GM19467 (cell line): ENCODE measurements at regions not wholly inside any gene's neighbourhood (a gene's known extent, or its start where the extent isn't known, plus 50 kb on each side); places are given as distances from the start of the nearest gene placed in this dataset.
"Not testable (repeated sequence)": the region's sequence is repeated elsewhere in the genome, so short reads cannot be mapped to it uniquely, and the experiment has no call there.

Experiments used
- ATAC-seq: cut with Tn5 transposase; IDR thresholded peaks from one replicate; pipeline ENCODE4 v1.9.1; 2021; ENCODE audit warnings: mild to moderate bottlenecking, moderate library complexity; ENCODE audit not compliant: unreplicated experiment

GRCh38 chr3:25895031-25895430 lies 105.1 kb downstream of the OXSM start:
- ATAC-seq = no peak

GRCh38 chr3:25895443-25895842 lies 105.6 kb downstream of the OXSM start:
- no peak for ATAC-seq

- peak; percentile 68 for ATAC-seq
Observed at GRCh38 chr3:25897019-25897418, 107.1 kb downstream of the OXSM start.

GRCh38 chr3:25899352-25900101 lies 109.6 kb downstream of the OXSM start:
- ATAC-seq = no peak

- ATAC-seq = no peak
Observed at GRCh38 chr3:25900161-25900560, 110.3 kb downstream of the OXSM start.

- no peak for ATAC-seq
Observed at GRCh38 chr3:25901796-25902195, 111.9 kb downstream of the OXSM start.

- ATAC-seq = no peak
Observed at GRCh38 chr3:25902586-25902985, 112.7 kb downstream of the OXSM start.

- ATAC-seq = no peak
Observed at GRCh38 chr3:25903371-25904129, 113.7 kb downstream of the OXSM start.

GRCh38 chr3:25904206-25904605 lies 114.3 kb downstream of the OXSM start:
- ATAC-seq = no peak

- no peak for ATAC-seq
Observed at GRCh38 chr3:25906132-25906906, 116.4 kb downstream of the OXSM start.

GRCh38 chr3:25907081-25907480 lies 117.2 kb downstream of the OXSM start:
- no peak for ATAC-seq

- ATAC-seq = no peak
Observed at GRCh38 chr3:25910105-25910504, 120.2 kb downstream of the OXSM start.

- ATAC-seq = no peak
Observed at GRCh38 chr3:25910997-25911396, 121.1 kb downstream of the OXSM start.

- ATAC-seq = no peak
Observed at GRCh38 chr3:25911525-25912295, 121.8 kb downstream of the OXSM start.

- no peak for ATAC-seq
Observed at GRCh38 chr3:25913179-25913578, 123.3 kb downstream of the OXSM start.

- no peak for ATAC-seq
Observed at GRCh38 chr3:25915673-25916072, 125.8 kb downstream of the OXSM start.

GRCh38 chr3:25916321-25916720 lies 126.4 kb downstream of the OXSM start:
- no peak for ATAC-seq

GRCh38 chr3:25931967-25932366 lies 142.1 kb downstream of the OXSM start:
- not testable (repeated sequence) for ATAC-seq

- ATAC-seq = no peak
Observed at GRCh38 chr3:25938566-25939325, 148.9 kb downstream of the OXSM start.

GRCh38 chr3:25940935-25941334 lies 151.0 kb downstream of the OXSM start:
- ATAC-seq = no peak
